SHP77 (cell line): ENCODE measurements at regions not wholly inside any gene's neighbourhood (a gene's known extent, or its start where the extent isn't known, plus 50 kb on each side); places are given as distances from the start of the nearest gene placed in this dataset.

ENCODE experiments used
- DNase-seq, 2 experiments: peaks; one replicate each; lab custom pipeline; 2025; lab: John Stamatoyannopoulos, UW

GRCh38 chr17:15039366-15039765 lies 225.8 kb downstream of the PMP22 start:
- no peak for DNase-seq

- no peak for DNase-seq
Measured at GRCh38 chr17:15038656-15039055, 226.5 kb downstream of the PMP22 start.

- DNase-seq = no peak
Measured at GRCh38 chr17:15036238-15036637, 228.9 kb downstream of the PMP22 start.

GRCh38 chr17:15031975-15032374 lies 233.2 kb downstream of the PMP22 start:
- DNase-seq = no peak

- no peak for DNase-seq
Measured at GRCh38 chr17:15029469-15029868, 235.7 kb downstream of the PMP22 start.

GRCh38 chr17:15027853-15028252 lies 237.3 kb downstream of the PMP22 start:
- DNase-seq = no peak

- DNase-seq = no peak
Measured at GRCh38 chr17:15026088-15026487, 239.0 kb downstream of the PMP22 start.

GRCh38 chr17:15023589-15024336 lies 241.4 kb downstream of the PMP22 start:
- DNase-seq = no peak

- no peak for DNase-seq
Measured at GRCh38 chr17:15019158-15019557, 246.0 kb downstream of the PMP22 start.

- DNase-seq = peak; percentile 40 to 46
Measured at GRCh38 chr17:15012351-15012980, 252.7 kb downstream of the PMP22 start.

- no peak for DNase-seq
Measured at GRCh38 chr17:15009087-15009486, 256.0 kb downstream of the PMP22 start.

GRCh38 chr17:15007147-15007553 lies 258.0 kb downstream of the PMP22 start:
- no peak for DNase-seq

- no peak for DNase-seq
Measured at GRCh38 chr17:15006421-15007128, 258.6 kb downstream of the PMP22 start.

GRCh38 chr17:15000661-15001060 lies 264.5 kb downstream of the PMP22 start:
- no peak for DNase-seq

GRCh38 chr17:14997290-14997689 lies 267.8 kb downstream of the PMP22 start:
- no peak for DNase-seq

- DNase-seq = no peak
Measured at GRCh38 chr17:14986127-14986526, 279.0 kb downstream of the PMP22 start.

GRCh38 chr17:14972844-14973243 lies 292.3 kb downstream of the PMP22 start:
- no peak for DNase-seq

- DNase-seq = no peak
Measured at GRCh38 chr17:14971054-14971453, 294.1 kb downstream of the PMP22 start.

GRCh38 chr17:14959106-14959648 lies 305.9 kb downstream of the PMP22 start:
- no peak for DNase-seq

GRCh38 chr17:14953405-14953804 lies 311.7 kb downstream of the PMP22 start:
- no peak for DNase-seq

- DNase-seq = no peak
Measured at GRCh38 chr17:14950686-14951085, 314.4 kb downstream of the PMP22 start.

- DNase-seq = no peak
Measured at GRCh38 chr17:14950216-14950615, 314.9 kb downstream of the PMP22 start.

- DNase-seq = no peak
Measured at GRCh38 chr17:14947671-14948070, 317.5 kb downstream of the PMP22 start.
